BJ (cell line): ENCODE measurements at regions not wholly inside any gene's neighbourhood (a gene's known extent, or its start where the extent isn't known, plus 50 kb on each side); places are given as distances from the start of the nearest gene placed in this dataset.

Experiments used
- CTCF ChIA-PET: fragments of 350-600 bp; formaldehyde crosslinking; extraction: SDS; loops from one replicate; lab custom pipeline; 2021; ENCODE audit warnings: antibody characterized with exemption, inconsistent platforms; lab: Yijun Ruan, JAX
- POLR2A ChIA-PET: fragments of 300-600 bp; sonication (Branson Sonifier 250); formaldehyde crosslinking; extraction: SDS; loops from one replicate; lab custom pipeline; 2021; ENCODE audit warnings: antibody characterized with exemption; lab: Charles Lee
- DNase-seq: peaks from one replicate; pipeline ENCODE4 v3.0.0-alpha.2; 2011; ENCODE audit warnings: low read depth
- H3K27me3 ChIP-seq: 2 replicates; pipeline ENCODE4 v1.6.0; 2011; ENCODE audit warnings: low read length; ENCODE audit not compliant: control insufficient read depth, insufficient read depth
- H3K36me3 ChIP-seq: 2 replicates; pipeline ENCODE4 v1.5.1; 2011; ENCODE audit warnings: low read length; ENCODE audit not compliant: control insufficient read depth, insufficient read depth
- H3K4me3 ChIP-seq: 2 replicates; pipeline ENCODE4 v1.5.1; 2011; ENCODE audit warnings: low read depth, mild to moderate bottlenecking, control low read depth, low read length
- TF ChIP-seq, protein P1 (sequence below): IDR thresholded peaks from 2 replicates; pipeline ENCODE4 v1.5.1; 2011; ENCODE audit warnings: low read depth, mild to moderate bottlenecking, control low read depth, inconsistent platforms, low read length, moderate library complexity; ENCODE audit not compliant: insufficient read depth

DNA sequence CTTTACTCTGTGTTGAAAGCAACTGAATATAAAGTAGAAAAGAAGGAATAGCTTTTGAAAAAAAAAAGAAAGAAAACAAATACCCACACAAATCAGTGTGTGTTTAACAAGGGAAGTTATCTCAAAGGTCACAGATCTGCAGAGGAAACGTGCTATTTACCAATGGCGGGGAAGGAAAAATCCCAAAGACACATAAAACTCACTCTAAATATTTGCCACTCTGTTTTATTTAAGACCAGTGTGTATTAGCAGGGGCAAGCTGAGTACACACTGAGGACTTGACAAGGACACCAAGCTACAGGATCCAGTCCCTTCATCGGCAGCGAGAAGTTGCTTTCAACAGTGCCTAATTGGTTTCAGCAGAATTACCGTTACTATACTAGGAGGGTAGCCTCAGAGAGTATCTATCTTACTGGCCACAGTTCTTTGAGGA, 252.5 kb downstream of the DEPDC1B start:
- POLR2A ChIA-PET, result no interaction called here
- TF ChIP-seq, protein P1, sequence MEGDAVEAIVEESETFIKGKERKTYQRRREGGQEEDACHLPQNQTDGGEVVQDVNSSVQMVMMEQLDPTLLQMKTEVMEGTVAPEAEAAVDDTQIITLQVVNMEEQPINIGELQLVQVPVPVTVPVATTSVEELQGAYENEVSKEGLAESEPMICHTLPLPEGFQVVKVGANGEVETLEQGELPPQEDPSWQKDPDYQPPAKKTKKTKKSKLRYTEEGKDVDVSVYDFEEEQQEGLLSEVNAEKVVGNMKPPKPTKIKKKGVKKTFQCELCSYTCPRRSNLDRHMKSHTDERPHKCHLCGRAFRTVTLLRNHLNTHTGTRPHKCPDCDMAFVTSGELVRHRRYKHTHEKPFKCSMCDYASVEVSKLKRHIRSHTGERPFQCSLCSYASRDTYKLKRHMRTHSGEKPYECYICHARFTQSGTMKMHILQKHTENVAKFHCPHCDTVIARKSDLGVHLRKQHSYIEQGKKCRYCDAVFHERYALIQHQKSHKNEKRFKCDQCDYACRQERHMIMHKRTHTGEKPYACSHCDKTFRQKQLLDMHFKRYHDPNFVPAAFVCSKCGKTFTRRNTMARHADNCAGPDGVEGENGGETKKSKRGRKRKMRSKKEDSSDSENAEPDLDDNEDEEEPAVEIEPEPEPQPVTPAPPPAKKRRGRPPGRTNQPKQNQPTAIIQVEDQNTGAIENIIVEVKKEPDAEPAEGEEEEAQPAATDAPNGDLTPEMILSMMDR, result no peak
- CTCF ChIA-PET, result no interaction called here
- no peaks in the 10 kb centered on the region; the same call in 1 of the 2 replicates for H3K27me3 ChIP-seq
- no peak overlapping the region for H3K4me3 ChIP-seq
- H3K36me3 ChIP-seq, result no peaks in the 10 kb centered on the region
- no peak for DNase-seq

DNA sequence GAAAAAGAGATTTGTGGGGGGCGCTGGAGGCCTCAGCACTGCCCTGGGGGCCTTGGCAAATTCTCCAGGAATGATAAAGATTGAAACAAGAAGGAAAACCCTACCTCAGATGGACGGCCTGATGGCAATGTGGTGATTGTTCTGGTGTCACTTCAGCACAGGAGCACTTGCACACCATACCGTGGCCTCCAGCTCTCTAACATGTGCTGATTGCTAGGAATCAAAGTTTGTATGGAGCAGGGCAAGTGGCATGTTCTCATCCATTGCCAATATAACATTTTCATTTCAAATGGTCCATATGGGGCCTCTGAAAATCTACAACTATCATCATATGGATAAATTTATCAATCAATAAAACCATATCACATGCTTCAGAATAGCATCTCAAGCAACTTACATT, 253.0 kb downstream of the DEPDC1B start:
- no peak for DNase-seq
- H3K27me3 ChIP-seq, result no peaks in the 10 kb centered on the region; the same call in 1 of the 2 replicates
- TF ChIP-seq, protein P1, result no peak
- ChIA-PET CTCF (no interaction called here), POLR2A (no interaction called here)
- H3K36me3 ChIP-seq, result no peaks in the 10 kb centered on the region
- no peak overlapping the region for H3K4me3 ChIP-seq

DNA sequence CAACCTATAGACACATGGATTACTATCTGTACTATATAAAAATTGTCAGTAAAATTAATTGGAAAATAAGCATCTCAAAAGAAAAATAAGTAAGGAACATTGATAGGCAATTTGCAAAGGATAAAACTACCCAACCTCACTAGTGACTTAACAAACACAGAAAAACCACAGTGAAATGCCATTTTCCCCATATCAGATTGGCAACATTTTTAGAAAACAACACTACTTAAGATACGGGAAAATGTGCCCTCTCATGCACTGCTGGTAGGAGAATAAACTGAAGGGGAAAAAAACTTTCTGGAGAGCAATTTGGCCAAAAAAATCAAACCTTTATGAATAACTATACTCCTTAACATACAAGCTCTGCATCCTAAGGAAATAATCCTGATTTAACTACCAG, 254.0 kb downstream of the DEPDC1B start:
- Histone ChIP-seq H3K27me3 (no peaks in the 10 kb centered on the region; the same call in 1 of the 2 replicates), H3K36me3 (no peaks in the 10 kb centered on the region), H3K4me3 (no peak overlapping the region)
- DNase-seq, result no peak
- POLR2A ChIA-PET, result no interaction called here
- CTCF ChIA-PET, result no interaction called here
- TF ChIP-seq, protein P1, result no peak

DNA sequence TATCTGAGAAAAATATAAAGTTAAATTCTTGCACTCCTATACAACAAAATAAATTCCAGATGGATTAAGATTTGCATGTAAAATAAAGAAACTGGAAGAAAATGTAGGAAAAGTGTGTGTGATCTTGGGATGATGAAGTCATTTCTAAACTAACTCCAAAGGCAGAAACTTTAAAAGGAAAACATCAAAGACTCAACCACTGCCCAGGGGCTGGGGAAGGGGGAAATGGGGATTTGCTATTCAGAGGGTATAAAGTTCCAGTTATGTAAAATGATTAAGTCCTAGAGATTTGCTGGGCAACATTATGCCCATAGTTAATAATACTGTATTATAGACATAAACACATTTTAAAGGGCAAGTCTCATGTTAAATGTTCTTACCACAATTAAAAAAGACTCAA, 254.5 kb downstream of the DEPDC1B start:
- CTCF ChIA-PET, result no interaction called here
- TF ChIP-seq, protein P1, result no peak
- Histone ChIP-seq H3K36me3 (no peaks in the 10 kb centered on the region), H3K4me3 (no peak overlapping the region), H3K27me3 (no peaks in the 10 kb centered on the region; the same call in 1 of the 2 replicates)
- DNase-seq, result no peak
- POLR2A ChIA-PET, result no interaction called here

DNA sequence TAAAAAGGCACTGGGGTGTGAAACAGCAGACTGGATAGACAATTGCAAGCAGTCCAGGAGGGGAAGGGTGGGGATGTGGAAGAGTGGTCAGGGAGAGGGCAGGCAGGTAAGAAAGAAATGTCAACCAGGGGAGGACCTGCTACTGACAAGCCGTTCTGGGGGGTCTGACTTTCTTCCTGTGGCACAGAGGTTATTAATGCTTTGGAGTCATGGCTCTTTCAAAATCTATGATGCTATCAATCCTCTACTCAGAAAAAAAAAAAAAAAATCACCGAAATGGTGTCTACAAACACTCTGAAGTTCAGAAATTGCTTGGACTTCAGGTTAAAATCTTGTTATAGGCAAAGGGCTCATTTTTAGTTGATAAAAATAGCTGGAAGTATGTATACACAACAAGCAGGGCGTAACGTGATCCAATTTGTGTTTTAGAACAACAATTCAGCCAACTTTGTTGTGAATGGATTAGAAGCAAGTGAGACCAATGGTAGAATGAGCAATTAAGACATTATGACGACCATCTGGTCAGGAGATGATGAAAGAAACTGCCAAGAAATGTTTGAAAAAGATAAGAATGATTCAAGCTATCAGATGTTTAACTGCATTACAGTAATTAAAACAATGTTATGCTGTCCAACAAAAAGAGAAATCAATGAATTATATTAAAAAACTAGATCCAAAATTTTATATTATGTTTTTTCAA, 255.2 kb downstream of the DEPDC1B start:
- no peak for DNase-seq
- POLR2A ChIA-PET, result no interaction called here
- no peaks in the 10 kb centered on the region; the same call in 1 of the 2 replicates for H3K27me3 ChIP-seq
- CTCF ChIA-PET, result interaction anchor here (1.3 kb wide), 1 partner anchor 9 kb away, joined by 4 read pairs; no protein-coding TSS in a partner anchor
- no peak overlapping the region for H3K4me3 ChIP-seq
- TF ChIP-seq, protein P1, result no peak
- no peaks in the 10 kb centered on the region for H3K36me3 ChIP-seq
